GM23248 (cell line): ENCODE measurements at regions not wholly inside any gene's neighbourhood (a gene's known extent, or its start where the extent isn't known, plus 50 kb on each side); places are given as distances from the start of the nearest gene placed in this dataset.
"Not testable (repeated sequence)": the region's sequence is repeated elsewhere in the genome, so short reads cannot be mapped to it uniquely, and the experiment has no call there.

Source experiments
- DNase-seq: peaks from one replicate; pipeline ENCODE4 v3.0.0-alpha.2; 2015
- H2AFZ ChIP-seq: fragments of 200-600 bp; sonication (generic); 2 replicates; pipeline ENCODE4 v1.6.1; 2016; ENCODE audit warnings: antibody characterized with exemption
- H3F3A ChIP-seq: fragments of 200-600 bp; sonication (generic); 2 replicates; pipeline ENCODE4 v1.6.1; 2016; ENCODE audit warnings: mild to moderate bottlenecking, antibody characterized with exemption, mixed run types; ENCODE audit not compliant: insufficient read depth
- H3K27ac ChIP-seq: fragments of 200-600 bp; sonication (generic); 2 replicates; pipeline ENCODE4 v1.5.1; 2016; ENCODE audit warnings: mild to moderate bottlenecking
- H3K27me3 ChIP-seq: fragments of 200-600 bp; sonication (generic); replicated peaks from 2 replicates; pipeline ENCODE4 v1.6.1; 2016; ENCODE audit warnings: mild to moderate bottlenecking; ENCODE audit not compliant: insufficient read depth
- H3K36me3 ChIP-seq: fragments of 200-600 bp; sonication (generic); 2 replicates; pipeline ENCODE4 v1.6.1; 2016; ENCODE audit warnings: low read depth, mild to moderate bottlenecking
- H3K4me1 ChIP-seq: fragments of 200-600 bp; sonication (generic); 2 replicates; pipeline ENCODE4 v1.6.1; 2016; ENCODE audit warnings: mild to moderate bottlenecking; ENCODE audit not compliant: insufficient read depth
- H3K4me2 ChIP-seq: fragments of 200-600 bp; sonication (generic); one replicate; pipeline ENCODE4 v1.6.1; 2016; ENCODE audit warnings: mild to moderate bottlenecking; ENCODE audit not compliant: unreplicated experiment
- H3K4me3 ChIP-seq: fragments of 200-600 bp; sonication (generic); 2 replicates; pipeline ENCODE4 v1.5.1; 2016; ENCODE audit warnings: mild to moderate bottlenecking
- H3K79me2 ChIP-seq: fragments of 200-600 bp; sonication (generic); 2 replicates; pipeline ENCODE4 v1.6.1; 2016; ENCODE audit warnings: mild to moderate bottlenecking; ENCODE audit not compliant: insufficient read depth
- H3K9ac ChIP-seq: fragments of 200-600 bp; sonication (generic); 2 replicates; pipeline ENCODE4 v1.6.1; 2016; ENCODE audit warnings: mild to moderate bottlenecking
- H3K9me2 ChIP-seq: fragments of 200-600 bp; sonication (generic); 2 replicates; pipeline ENCODE4 v1.6.1; 2016; ENCODE audit warnings: mixed run types, mild to moderate bottlenecking, moderate library complexity; ENCODE audit not compliant: insufficient read depth
- H3K9me3 ChIP-seq: fragments of 200-600 bp; sonication (generic); one replicate; pipeline ENCODE4 v1.6.1; 2017; ENCODE audit warnings: low read depth
- H4K20me1 ChIP-seq: fragments of 200-600 bp; sonication (generic); 2 replicates; pipeline ENCODE4 v1.6.0; 2016; ENCODE audit not compliant: insufficient read depth
- EZH2 ChIP-seq: fragments of 200-600 bp; sonication (generic); IDR thresholded peaks from 2 replicates; pipeline ENCODE4 v1.6.1; 2018; ENCODE audit warnings: antibody characterized with exemption, mild to moderate bottlenecking; ENCODE audit not compliant: insufficient read depth, poor library complexity, severe bottlenecking
- EZH2phosphoT487 ChIP-seq: fragments of 200-600 bp; sonication (generic); IDR thresholded peaks from 2 replicates; pipeline ENCODE4 v1.6.1; 2018; ENCODE audit warnings: antibody characterized with exemption, moderate library complexity, mild to moderate bottlenecking, low read depth; ENCODE audit not compliant: insufficient read depth
- WGBS, 2 experiments: methylation state at CpG; one replicate each; pipeline ENCODE4 v1.1.6; 2015 to 2017; ENCODE audit warnings: low lambda C conversion rate in 2 of 2, low coverage in 1 of 2; ENCODE audit errors: missing lambda C conversion rate in 2 of 2; 5-methylcytosine and 5-hydroxymethylcytosine counted together
- in situ Hi-C: fragments of 300-500 bp; cut with MboI; formaldehyde crosslinking; loops from 2 replicates; pipeline ENCODE4 v1.15.0; 2020

DNA sequence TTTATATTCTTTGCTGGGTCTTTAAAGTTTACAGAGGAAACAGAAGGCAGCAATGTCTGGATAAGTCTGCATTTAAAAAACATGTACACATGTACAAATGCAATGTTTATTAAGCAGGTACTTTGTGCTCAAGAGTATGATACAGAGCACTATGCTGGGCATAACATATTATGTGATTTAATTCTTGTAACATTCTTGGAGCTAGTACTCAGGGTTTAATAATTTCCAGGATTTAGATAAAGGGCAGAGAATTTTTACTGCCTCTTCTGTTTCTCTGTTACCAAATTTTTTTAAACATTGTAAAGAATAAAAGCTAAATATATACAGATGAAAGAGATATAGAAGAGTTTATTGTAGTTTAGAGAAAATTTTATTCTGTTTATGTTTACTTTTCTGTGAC lies 152.7 kb downstream of the ZNF737 start:
- H3F3A ChIP-seq = no peaks in the 10 kb centered on the region
- TF ChIP-seq EZH2phosphoT487 (no peak), EZH2 (no peak)
- no peaks in the 10 kb centered on the region for H3K9me3 ChIP-seq
- no peaks in the 10 kb centered on the region for H3K9me2 ChIP-seq
- no peak overlapping the region for H3K4me3 ChIP-seq
- peaks cover 42% of the 10 kb centered on the region for H3K79me2 ChIP-seq
- H2AFZ ChIP-seq = no peak overlapping the region
- H3K4me2 ChIP-seq = no peak overlapping the region
- H3K27me3 ChIP-seq = no peaks in the 10 kb centered on the region
- H4K20me1 ChIP-seq = no peaks in the 10 kb centered on the region
- in situ Hi-C loops = no loop called here
- no peak overlapping the region for H3K27ac ChIP-seq
- no peak overlapping the region for H3K9ac ChIP-seq
- DNase-seq = no peak
- H3K4me1 ChIP-seq = no peaks in the 10 kb centered on the region
- peaks cover 19% of the 10 kb centered on the region; the same call in 1 of the 2 replicates for H3K36me3 ChIP-seq

DNA sequence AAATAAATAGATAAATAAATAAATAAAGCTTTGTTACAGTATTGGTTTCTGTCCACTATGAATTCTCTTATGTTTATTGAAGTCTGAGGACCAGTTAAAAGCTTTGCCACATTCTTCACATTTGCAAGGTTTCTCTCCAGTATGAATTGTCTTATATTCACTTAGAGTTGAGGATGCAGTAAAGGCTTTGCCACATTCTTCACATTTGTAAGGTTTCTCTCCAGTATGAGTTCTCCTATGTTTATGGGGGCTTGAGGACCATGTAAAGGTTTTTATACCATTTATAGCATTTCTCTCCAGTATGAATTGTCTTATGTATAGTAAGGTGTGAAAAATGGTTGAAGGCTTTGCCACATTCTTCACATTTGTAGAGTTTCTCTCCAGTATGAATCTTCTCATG lies 168.3 kb downstream of the ZNF737 start:
- Histone ChIP-seq H3K4me2 (no peak overlapping the region), H3K9ac (no peak overlapping the region), H3K9me2 (no peaks in the 10 kb centered on the region), H4K20me1 (no peaks in the 10 kb centered on the region), H3K79me2 (no peaks in the 10 kb centered on the region), H2AFZ (no peak overlapping the region), H3K27ac (no peak overlapping the region), H3K4me3 (no peak overlapping the region), H3F3A (no peaks in the 10 kb centered on the region), H3K36me3 (0 out of 2 replicates have a peak, but pooled peaks cover 18% of the 10 kb centered on the region), H3K27me3 (no peaks in the 10 kb centered on the region), H3K9me3 (peaks cover 19% of the 10 kb centered on the region), H3K4me1 (no peaks in the 10 kb centered on the region)
- in situ Hi-C loops = no loop called here
- DNase-seq = no peak
- no peak for TF ChIP-seq EZH2phosphoT487
- TF ChIP-seq EZH2 = no peak

DNA sequence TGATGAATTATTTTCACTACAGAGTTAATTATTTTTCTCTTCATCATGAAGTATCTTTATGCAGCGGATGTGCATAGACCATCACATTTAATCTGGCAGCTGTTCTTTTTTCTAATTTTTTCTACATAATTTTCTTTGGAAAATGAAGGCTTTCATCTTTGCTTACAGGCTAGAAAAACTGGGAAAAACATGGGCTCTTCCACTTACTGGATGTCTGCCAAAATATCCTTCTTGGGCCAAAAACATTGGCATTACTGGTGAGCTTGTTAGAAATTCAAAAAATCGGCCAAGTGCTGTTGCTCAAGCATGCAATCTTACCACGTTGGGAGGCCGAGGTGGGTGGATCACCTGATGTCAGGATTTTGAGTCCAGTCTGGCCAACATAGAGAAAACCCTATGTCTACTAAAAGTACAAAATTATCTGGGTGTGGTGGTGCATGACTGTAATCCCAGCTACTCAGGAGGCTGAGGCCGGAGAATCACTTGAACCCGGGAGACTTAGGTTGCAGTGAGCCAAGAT lies 176.8 kb downstream of the ZNF737 start:
- Histone ChIP-seq H3F3A (no peaks in the 10 kb centered on the region), H3K9me2 (no peaks in the 10 kb centered on the region), H3K4me3 (no peak overlapping the region), H3K79me2 (no peaks in the 10 kb centered on the region), H2AFZ (no peak overlapping the region), H3K27me3 (no peaks in the 10 kb centered on the region), H4K20me1 (no peaks in the 10 kb centered on the region), H3K9me3 (peaks cover 5% of the 10 kb centered on the region), H3K9ac (no peak overlapping the region), H3K27ac (no peak overlapping the region), H3K4me2 (no peak overlapping the region), H3K36me3 (no peaks in the 10 kb centered on the region), H3K4me1 (no peaks in the 10 kb centered on the region)
- TF ChIP-seq EZH2 = no peak
- no peak for TF ChIP-seq EZH2phosphoT487
- WGBS, 2 experiments = 90 to 95% methylated on average over 6 of the region's 6 CpGs
- in situ Hi-C loops = no loop called here
- no peak for DNase-seq

DNA sequence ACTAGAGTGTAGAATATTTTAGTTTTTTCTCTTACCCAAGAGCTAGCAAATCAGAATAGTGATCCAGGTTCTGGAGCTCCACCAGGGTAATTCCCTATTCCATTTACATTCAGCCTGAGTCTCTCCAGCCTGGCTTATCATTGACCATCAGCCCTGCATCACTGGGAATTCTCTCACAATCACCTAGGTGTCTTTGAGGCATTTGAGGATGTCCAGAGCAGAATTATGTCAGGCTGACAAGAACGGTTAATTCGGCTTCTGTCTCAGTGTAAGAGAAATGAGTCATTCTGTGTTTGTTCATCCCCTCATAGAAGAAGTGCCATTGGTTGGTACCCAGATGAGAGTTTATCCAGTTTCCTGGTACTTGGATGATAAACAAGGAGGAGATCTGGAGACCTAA lies 180.5 kb downstream of the ZNF737 start:
- Histone ChIP-seq H3K27me3 (no peaks in the 10 kb centered on the region), H3K9me3 (peaks cover 6% of the 10 kb centered on the region), H3K9me2 (no peaks in the 10 kb centered on the region), H3K9ac (no peak overlapping the region), H3K4me2 (no peak overlapping the region), H3K27ac (no peak overlapping the region), H3K4me1 (no peaks in the 10 kb centered on the region), H4K20me1 (no peaks in the 10 kb centered on the region), H3K36me3 (no peaks in the 10 kb centered on the region), H3K4me3 (no peak overlapping the region), H2AFZ (no peak overlapping the region), H3K79me2 (no peaks in the 10 kb centered on the region), H3F3A (no peaks in the 10 kb centered on the region)
- TF ChIP-seq EZH2 (no peak), EZH2phosphoT487 (no peak)
- DNase-seq = no peak
- WGBS, 2 experiments = 40 to 43% methylated on average over 2 of the region's 2 CpGs
- in situ Hi-C loops = no loop called here

DNA sequence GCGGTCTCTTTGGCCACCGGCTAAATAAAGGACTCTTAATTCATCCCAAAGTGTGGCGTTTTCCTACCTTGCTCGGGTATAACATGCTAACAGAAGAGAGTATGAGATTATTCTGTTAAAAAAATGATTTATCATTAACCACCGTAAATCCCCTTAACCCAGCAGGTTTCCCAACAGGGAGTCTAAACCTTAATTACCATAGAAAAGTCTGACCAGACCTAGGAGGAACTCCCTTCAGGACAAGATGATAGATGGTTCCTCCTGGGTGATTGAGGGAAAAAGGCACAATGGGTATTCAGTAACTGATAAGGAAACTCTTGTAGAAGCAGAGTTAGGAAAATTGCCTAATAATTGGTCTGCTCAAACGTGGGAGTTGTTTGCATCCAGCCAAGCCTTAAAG lies 193.7 kb downstream of the ZNF737 start:
- in situ Hi-C loops = no loop called here

DNA sequence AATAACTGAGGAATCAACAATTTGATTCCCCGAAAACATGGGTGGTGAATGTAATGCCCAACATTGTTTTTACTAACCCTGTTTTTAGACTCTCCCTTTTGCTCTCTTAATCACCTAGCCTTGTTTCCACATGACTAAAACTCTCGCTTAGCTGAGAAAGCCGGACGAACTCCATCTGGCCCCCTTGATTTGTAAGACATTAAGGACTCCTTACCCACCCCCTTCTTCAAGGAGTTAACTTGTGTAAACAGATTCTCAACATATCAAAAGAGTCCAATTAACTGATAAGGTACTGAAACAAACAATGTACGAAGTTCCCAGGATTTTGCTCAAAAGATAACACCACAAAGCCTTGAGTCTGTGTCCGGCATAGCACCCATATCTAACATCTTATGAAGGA lies 194.3 kb downstream of the ZNF737 start:
- H3K4me1 ChIP-seq, H3K9me2 ChIP-seq, in situ Hi-C loops, H3K36me3 ChIP-seq, H3K4me3 ChIP-seq, H3F3A ChIP-seq, H4K20me1 ChIP-seq, DNase-seq, H3K27ac ChIP-seq, H3K4me2 ChIP-seq, H3K9ac ChIP-seq, H3K79me2 ChIP-seq, H3K27me3 ChIP-seq, H2AFZ ChIP-seq, H3K9me3 ChIP-seq: not testable (repeated sequence)
- WGBS, 2 experiments = 55 to 59% methylated on average over 6 of the region's 6 CpGs

More for the DNA sequence above, 193.7 kb downstream of the ZNF737 start:
- no peak for DNase-seq
- Histone ChIP-seq H3K27me3 (no peaks in the 10 kb centered on the region), H3K27ac (no peak overlapping the region), H3K4me3 (no peak overlapping the region), H3K9ac (no peak overlapping the region), H3K79me2 (no peaks in the 10 kb centered on the region), H3K9me3 (no peaks in the 10 kb centered on the region), H3K36me3 (no peaks in the 10 kb centered on the region), H3F3A (no peaks in the 10 kb centered on the region), H3K4me2 (no peak overlapping the region), H4K20me1 (no peaks in the 10 kb centered on the region), H2AFZ (no peak overlapping the region), H3K4me1 (no peaks in the 10 kb centered on the region), H3K9me2 (no peaks in the 10 kb centered on the region)
- no peak for TF ChIP-seq EZH2phosphoT487
- no peak for TF ChIP-seq EZH2
- whole genome bisulfite sequencing, 2 experiments = 19 to 28% methylated on average over 6 of the region's 6 CpGs
